IMR-90 (cell line): ENCODE measurements at regions not wholly inside any gene's neighbourhood (a gene's known extent, or its start where the extent isn't known, plus 50 kb on each side); places are given as distances from the start of the nearest gene placed in this dataset.

ENCODE experiments used
- ATAC-seq: fragments of 200-7000 bp; cut with Tn5 transposase; 2 replicates; pipeline ENCODE4 v1.9.1; 2020; ENCODE audit warnings: low read depth, mild to moderate bottlenecking, moderate library complexity
- BruUV-seq: library from RNA; stranded (reverse); fragments of 400-500 nt; replicated peaks from 2 replicates; lab custom pipeline; 2021; lab: Mats Ljungman, UMichigan
- CTCF ChIA-PET: fragments of 300-600 bp; formaldehyde crosslinking; extraction: SDS; loops from one replicate; lab custom pipeline; 2021; ENCODE audit warnings: antibody characterized with exemption; lab: Yijun Ruan, JAX
- POLR2A ChIA-PET: fragments of 300-600 bp; sonication (Branson Sonifier 250); formaldehyde crosslinking; loops from one replicate; lab custom pipeline; 2022; ENCODE audit warnings: antibody characterized with exemption; ENCODE audit not compliant: unreplicated experiment; lab: Charles Lee
- DNase-seq: peaks from one replicate; pipeline ENCODE4 v3.0.0; 2013
- H2AFZ ChIP-seq: replicated peaks from 2 replicates; pipeline ENCODE3; 2013; ENCODE audit warnings: low read length, mild to moderate bottlenecking; ENCODE audit not compliant: poor library complexity
- H2AK5ac ChIP-seq: 2 replicates; pipeline ENCODE4 v1.6.1; 2013; ENCODE audit warnings: low read depth, low read length, inconsistent platforms
- H2AK9ac ChIP-seq: replicated peaks from 2 replicates; pipeline ENCODE3; 2013; ENCODE audit warnings: mild to moderate bottlenecking, low read depth, low read length, moderate library complexity; ENCODE audit not compliant: poor library complexity
- H2BK120ac ChIP-seq: 2 replicates; pipeline ENCODE4 v1.6.1; 2013; ENCODE audit warnings: low read depth, low read length, inconsistent platforms
- H2BK15ac ChIP-seq: 3 replicates; pipeline ENCODE4 v1.6.1; 2013; ENCODE audit warnings: low read depth, low read length, inconsistent platforms
- H2BK20ac ChIP-seq: 2 replicates; pipeline ENCODE4 v1.6.1; 2013; ENCODE audit warnings: low read depth, mild to moderate bottlenecking, inconsistent platforms, low read length, moderate library complexity
- H2BK5ac ChIP-seq: 2 replicates; pipeline ENCODE4 v1.6.1; 2013; ENCODE audit warnings: mild to moderate bottlenecking, low read depth, low read length, inconsistent platforms; ENCODE audit not compliant: poor library complexity, severe bottlenecking
- H3K14ac ChIP-seq: replicated peaks from 2 replicates; pipeline ENCODE4 v1.6.1; 2013; ENCODE audit warnings: low read depth, low read length, inconsistent platforms
- H3K18ac ChIP-seq: 2 replicates; pipeline ENCODE4 v1.6.1; 2013; ENCODE audit warnings: low read depth, low read length, control low read depth
- H3K23ac ChIP-seq: 2 replicates; pipeline ENCODE4 v1.6.1; 2013; ENCODE audit warnings: low read depth, low read length, inconsistent platforms
- H3K27ac ChIP-seq: 2 replicates; pipeline ENCODE4 v1.5.1; 2013; ENCODE audit warnings: mild to moderate bottlenecking, control low read depth, low read length; ENCODE audit not compliant: insufficient read depth
- H3K27me3 ChIP-seq: 2 replicates; pipeline ENCODE4 v1.6.1; 2013; ENCODE audit warnings: low read length; ENCODE audit not compliant: control insufficient read depth, insufficient read depth
- H3K36me3 ChIP-seq: 2 replicates; pipeline ENCODE4 v1.6.1; 2013; ENCODE audit warnings: low read length, mixed read lengths; ENCODE audit not compliant: control insufficient read depth, insufficient read depth
- H3K4ac ChIP-seq: 2 replicates; pipeline ENCODE4 v1.6.1; 2013; ENCODE audit warnings: low read depth, low read length, inconsistent platforms
- H3K4me1 ChIP-seq: 2 replicates; pipeline ENCODE4 v1.6.1; 2013; ENCODE audit warnings: low read length, mixed read lengths; ENCODE audit not compliant: control insufficient read depth, insufficient read depth
- H3K4me2 ChIP-seq: 2 replicates; pipeline ENCODE4 v1.6.1; 2013; ENCODE audit warnings: low read depth, mild to moderate bottlenecking, control low read depth, low read length, moderate library complexity
- H3K4me3 ChIP-seq: 2 replicates; pipeline ENCODE4 v1.5.1; 2013; ENCODE audit warnings: low read depth, mild to moderate bottlenecking, control low read depth, low read length, moderate library complexity; ENCODE audit not compliant: insufficient read depth
- H3K56ac ChIP-seq: 2 replicates; pipeline ENCODE4 v1.6.1; 2013; ENCODE audit warnings: low read length, inconsistent platforms; ENCODE audit not compliant: insufficient read depth; ENCODE audit errors: extremely low read depth
- H3K79me1 ChIP-seq, 2 experiments: 2 replicates each; pipeline ENCODE4 v1.6.1; 2013; ENCODE audit warnings: low read length in 2 of 2, inconsistent platforms in 1 of 2, low read depth in 1 of 2
- H3K9ac ChIP-seq: 2 replicates; pipeline ENCODE4 v1.6.1; 2013; ENCODE audit warnings: low read depth, low read length, control low read depth
- H3K9me1 ChIP-seq: 2 replicates; pipeline ENCODE4 v1.6.1; 2013; ENCODE audit warnings: low read length, inconsistent platforms; ENCODE audit not compliant: insufficient read depth
- H3K9me3 ChIP-seq: 2 replicates; pipeline ENCODE4 v1.6.1; 2013; ENCODE audit warnings: low read length; ENCODE audit not compliant: control insufficient read depth, insufficient read depth
- H4K20me1 ChIP-seq: 2 replicates; pipeline ENCODE4 v1.6.1; 2013; ENCODE audit warnings: low read length, inconsistent platforms; ENCODE audit not compliant: insufficient read depth
- H4K5ac ChIP-seq: 2 replicates; pipeline ENCODE4 v1.6.1; 2013; ENCODE audit warnings: mild to moderate bottlenecking, low read depth, low read length, control low read depth
- H4K8ac ChIP-seq, 2 experiments: 2 replicates each; pipeline ENCODE4 v1.6.1; 2013; ENCODE audit warnings: low read depth in 2 of 2, low read length in 2 of 2, control low read depth in 1 of 2, inconsistent platforms in 1 of 2
- H4K91ac ChIP-seq: 2 replicates; pipeline ENCODE4 v1.6.1; 2013; ENCODE audit warnings: low read depth, low read length, inconsistent platforms; ENCODE audit not compliant: insufficient read depth
- CEBPB ChIP-seq: IDR thresholded peaks from 2 replicates; pipeline ENCODE4 v1.6.1; 2012; ENCODE audit warnings: low read depth, low read length, improper control_type of control experiment
- NFE2L2 ChIP-seq: fragments of 150-350 bp; IDR thresholded peaks from 2 replicates; pipeline ENCODE4 v1.6.1; 2016; ENCODE audit warnings: low read depth, mild to moderate bottlenecking, low read length
- USF2 ChIP-seq: fragments of 150-350 bp; IDR thresholded peaks from 2 replicates; pipeline ENCODE4 v1.6.1; 2017; ENCODE audit warnings: mild to moderate bottlenecking, antibody characterized with exemption, low read length, low read depth
- WGBS, 2 experiments: methylation state at CpG; one replicate each; pipeline versions ENCODE4 v1.1.5 to v1.1.7; 2013; ENCODE audit warnings: missing lambda C conversion rate in 2 of 2; ENCODE audit not compliant: insufficient read length in 1 of 2; ENCODE audit errors: extremely low coverage in 2 of 2; 5-methylcytosine and 5-hydroxymethylcytosine counted together
- dilution Hi-C: fragments of 300-500 bp; cut with HindIII; formaldehyde crosslinking; loops from one replicate; pipeline ENCODE4 v1.14.3; 2018; ENCODE audit warnings: low sequenced_read_pairs; ENCODE audit not compliant: unreplicated experiment
- in situ Hi-C: fragments of 300-500 bp; cut with MboI; formaldehyde crosslinking; loops from 3 replicates; pipeline ENCODE4 v1.14.3; 2019; ENCODE audit warnings: low sequenced_read_pairs, inconsistent platforms, mixed read lengths
- intact Hi-C: fragments of 100-400 bp; cut with micrococcal nuclease; formaldehyde crosslinking; loops from 2 replicates; pipeline ENCODE4 v1.10.0; 2022

GRCh38 chr3:177642804-177643125, 445.5 kb upstream of the TBL1XR1 start:
- no peak overlapping the region for H3K4me3 ChIP-seq
- H4K91ac ChIP-seq = no peak overlapping the region
- no peak overlapping the region for H2BK5ac ChIP-seq
- H3K36me3 ChIP-seq = no peaks in the 10 kb centered on the region
- TF ChIP-seq USF2 = no peak
- TF ChIP-seq NFE2L2 = no peak
- no peak for TF ChIP-seq CEBPB
- ChIA-PET CTCF (interaction anchor here (0.6 to 1.0 kb wide), 2 partner anchors 10 to 639 kb away, joined by 3 to 5 read pairs; no protein-coding TSS in a partner anchor), POLR2A (no interaction called here)
- H2AK5ac ChIP-seq = no peak overlapping the region
- no peaks in the 10 kb centered on the region for H3K4me1 ChIP-seq
- no peak overlapping the region for H4K8ac ChIP-seq
- no CpG with 5 or more reads among the region's 3 CpGs for WGBS, 2 experiments
- H3K9me1 ChIP-seq = no peaks in the 10 kb centered on the region
- H4K5ac ChIP-seq = peak overlapping the region; percentile 53; the same call in 1 of the 2 replicates
- BruUV-seq = no TSS peak
- H2BK15ac ChIP-seq = no peak overlapping the region
- H2BK20ac ChIP-seq = no peak overlapping the region
- no peak overlapping the region for H3K14ac ChIP-seq
- no peak overlapping the region for H3K23ac ChIP-seq
- H2BK120ac ChIP-seq = no peak overlapping the region
- H3K79me1 ChIP-seq = no peaks in the 10 kb centered on the region
- in situ Hi-C loops = no loop called here
- H3K27me3 ChIP-seq = no peaks in the 10 kb centered on the region
- no peak overlapping the region for H3K56ac ChIP-seq
- H3K4ac ChIP-seq = no peak overlapping the region
- intact Hi-C loops = no loop called here
- H3K9me3 ChIP-seq = no peaks in the 10 kb centered on the region
- no peak overlapping the region for H3K27ac ChIP-seq
- dilution Hi-C loops = no loop called here
- H2AK9ac ChIP-seq = no peak overlapping the region
- H2AFZ ChIP-seq = peak overlapping the region; percentile 73
- H4K20me1 ChIP-seq = no peaks in the 10 kb centered on the region
- DNase-seq (no peak), ATAC-seq (no peak)
- H3K9ac ChIP-seq = no peak overlapping the region
- H3K18ac ChIP-seq = no peak overlapping the region
- H3K4me2 ChIP-seq = no peak overlapping the region
